HG03064 (cell line): ENCODE measurements at regions not wholly inside any gene's neighbourhood (a gene's known extent, or its start where the extent isn't known, plus 50 kb on each side); places are given as distances from the start of the nearest gene placed in this dataset.

Experiments
- ATAC-seq: cut with Tn5 transposase; IDR thresholded peaks from one replicate; pipeline ENCODE4 v1.9.1; 2021; ENCODE audit warnings: low read depth; ENCODE audit not compliant: unreplicated experiment

DNA sequence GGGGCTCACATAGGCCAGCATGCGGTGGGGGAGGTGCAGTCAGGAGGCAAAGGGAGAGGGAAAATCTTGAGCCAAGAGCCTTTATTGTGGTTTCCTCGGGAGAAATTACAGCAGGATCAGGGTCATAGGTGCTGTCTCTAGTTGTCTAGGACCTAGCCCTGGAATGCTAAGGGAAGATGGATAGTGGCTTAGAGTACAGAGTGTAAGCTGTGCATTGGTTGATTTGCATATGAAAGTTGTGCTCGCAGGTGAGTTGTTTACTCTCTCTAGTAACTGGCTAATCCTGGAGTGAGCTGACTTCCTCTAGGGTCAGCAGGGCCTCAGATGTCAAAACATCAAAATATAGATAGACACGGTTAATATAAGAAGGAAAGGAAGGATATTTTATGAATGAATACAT, 877.7 kb downstream of the TLE4 start:
- ATAC-seq, result no peak

DNA sequence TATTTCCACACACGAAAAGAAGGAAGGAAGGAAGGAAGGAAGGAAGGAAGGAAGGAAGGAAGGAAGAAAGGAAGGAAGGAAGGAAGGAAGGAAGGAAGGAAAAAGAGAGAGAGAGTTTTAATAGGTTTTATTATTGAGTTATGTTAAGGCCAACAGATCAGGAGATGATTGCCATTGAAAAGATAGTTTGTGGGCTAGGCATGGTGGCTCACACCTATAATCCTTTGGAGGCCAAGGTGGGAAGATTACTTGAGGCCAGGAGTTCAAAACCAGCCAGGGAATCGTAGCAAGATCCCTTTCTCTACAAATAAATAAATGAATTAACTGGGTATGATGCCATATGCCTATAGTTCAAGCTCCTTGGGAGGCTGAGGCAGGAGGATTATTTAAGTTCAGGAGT, 877.2 kb downstream of the TLE4 start:
- ATAC-seq, result no peak

DNA sequence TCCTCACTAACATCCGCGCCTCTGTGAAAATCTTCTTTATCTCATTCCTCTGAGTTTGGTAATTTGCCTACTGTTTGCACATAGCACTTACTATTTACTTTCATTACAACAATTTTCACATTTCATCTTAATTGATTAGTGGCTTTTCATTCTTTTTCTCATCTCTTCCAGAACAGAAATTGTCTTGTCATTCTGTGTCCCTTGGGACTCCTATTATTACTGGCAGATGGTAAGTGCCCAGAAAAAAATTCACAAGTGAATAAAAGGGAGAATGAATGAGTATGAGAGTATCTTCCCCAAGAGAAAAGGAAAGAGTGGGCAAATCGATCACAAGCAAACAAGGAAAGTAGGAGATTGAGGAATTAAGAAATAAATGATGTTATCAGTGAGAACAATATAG, 876.1 kb downstream of the TLE4 start:
- no peak for ATAC-seq

DNA sequence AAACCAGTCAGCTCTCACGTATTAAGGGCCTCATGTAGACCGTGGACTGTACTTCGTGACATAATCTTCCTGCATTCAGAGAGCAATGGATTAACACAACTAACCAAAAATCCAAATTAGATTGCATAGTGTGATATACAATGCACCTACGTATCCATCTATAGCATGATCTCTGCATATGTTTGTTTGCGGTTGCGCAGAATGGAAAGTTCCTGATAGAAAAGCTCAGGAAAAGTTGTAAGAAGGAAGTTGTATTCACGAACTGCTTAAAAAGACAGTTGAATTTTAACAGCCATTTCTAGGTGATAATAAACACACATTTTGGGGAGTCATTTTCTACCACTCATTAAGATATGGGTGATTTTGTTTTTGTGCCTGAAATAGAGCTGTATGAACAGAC, 869.0 kb downstream of the TLE4 start:
- no peak for ATAC-seq

DNA sequence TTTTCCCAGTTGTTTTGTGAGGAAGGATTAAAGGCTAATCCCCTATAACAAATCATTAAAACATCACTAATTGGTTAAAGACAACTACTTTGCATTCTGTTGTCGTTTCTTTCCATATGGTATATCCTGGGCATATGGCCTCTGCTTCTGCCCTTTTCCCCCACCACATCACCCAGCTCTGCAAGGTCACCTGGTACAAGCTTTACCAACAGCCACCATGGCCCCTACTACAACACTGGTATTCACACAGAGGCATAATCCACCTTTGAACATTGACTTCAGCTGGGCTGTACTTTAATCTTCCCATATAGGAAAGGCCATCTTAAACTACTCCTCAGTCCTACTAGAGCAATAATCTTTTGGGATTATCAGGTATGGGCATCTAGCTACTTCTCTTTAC, 866.1 kb downstream of the TLE4 start:
- ATAC-seq, result no peak

DNA sequence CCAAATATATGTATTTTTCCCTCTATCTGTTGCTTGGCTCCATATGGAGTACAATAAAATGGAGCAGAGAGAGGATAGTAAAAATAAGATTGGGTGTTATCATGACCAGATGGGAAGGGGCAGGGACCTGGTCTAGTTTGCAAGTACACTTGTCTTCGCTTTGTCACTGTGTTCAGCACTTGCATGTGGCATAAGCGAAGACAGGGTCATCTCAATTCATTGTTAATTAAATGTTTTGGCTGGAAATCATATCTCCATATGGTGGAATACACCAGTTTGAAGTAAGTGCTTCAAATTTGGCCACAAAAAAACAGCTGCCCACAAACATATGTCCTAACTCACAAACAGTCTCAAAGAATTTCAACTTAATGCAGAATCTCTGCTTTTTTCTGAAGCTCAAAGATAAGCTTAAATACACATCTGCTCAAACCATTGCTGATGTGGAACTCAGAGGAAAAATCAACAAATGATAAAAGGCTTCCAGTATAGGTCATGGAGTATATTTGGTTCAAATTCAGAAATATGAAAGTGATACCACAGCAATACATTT, 865.4 kb downstream of the TLE4 start:
- ATAC-seq, result no peak

DNA sequence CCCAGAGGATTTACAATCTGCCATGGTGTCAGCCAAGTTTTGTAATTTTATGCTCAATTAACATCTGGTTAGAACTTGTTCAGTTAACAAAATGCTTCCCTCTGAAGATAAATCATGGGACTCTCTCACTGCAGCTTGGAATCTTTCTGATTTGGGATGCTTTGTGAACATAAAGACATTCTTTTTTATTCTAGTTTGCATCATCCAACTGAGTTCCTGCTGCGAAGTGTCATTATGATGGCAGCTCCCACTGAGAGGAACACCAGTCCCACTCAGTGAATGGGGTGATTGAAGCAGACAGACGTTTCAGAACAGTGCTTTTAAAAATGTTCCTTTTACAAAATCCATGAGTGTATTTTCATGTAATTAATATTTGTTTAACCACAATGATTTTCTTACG, 863.8 kb downstream of the TLE4 start:
- no peak for ATAC-seq

DNA sequence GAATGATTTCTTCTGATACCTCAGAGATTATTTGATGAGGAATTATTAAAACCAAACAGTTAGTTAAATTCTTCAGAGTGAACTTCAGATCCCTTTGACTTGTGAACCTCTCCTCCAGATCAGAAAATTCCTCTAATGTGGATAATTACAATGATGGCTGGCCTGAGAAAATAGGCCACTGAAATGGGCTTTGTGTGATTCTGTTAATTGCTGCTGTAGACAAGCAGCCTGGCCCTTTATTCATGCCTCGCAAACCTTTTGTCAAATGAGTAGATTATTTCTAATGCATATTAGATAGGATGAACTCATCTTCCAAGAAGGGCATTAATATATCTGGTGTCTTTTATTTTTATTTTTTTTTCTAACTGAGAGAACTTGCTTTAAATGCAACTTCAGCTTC, 855.2 kb downstream of the TLE4 start:
- no peak for ATAC-seq

DNA sequence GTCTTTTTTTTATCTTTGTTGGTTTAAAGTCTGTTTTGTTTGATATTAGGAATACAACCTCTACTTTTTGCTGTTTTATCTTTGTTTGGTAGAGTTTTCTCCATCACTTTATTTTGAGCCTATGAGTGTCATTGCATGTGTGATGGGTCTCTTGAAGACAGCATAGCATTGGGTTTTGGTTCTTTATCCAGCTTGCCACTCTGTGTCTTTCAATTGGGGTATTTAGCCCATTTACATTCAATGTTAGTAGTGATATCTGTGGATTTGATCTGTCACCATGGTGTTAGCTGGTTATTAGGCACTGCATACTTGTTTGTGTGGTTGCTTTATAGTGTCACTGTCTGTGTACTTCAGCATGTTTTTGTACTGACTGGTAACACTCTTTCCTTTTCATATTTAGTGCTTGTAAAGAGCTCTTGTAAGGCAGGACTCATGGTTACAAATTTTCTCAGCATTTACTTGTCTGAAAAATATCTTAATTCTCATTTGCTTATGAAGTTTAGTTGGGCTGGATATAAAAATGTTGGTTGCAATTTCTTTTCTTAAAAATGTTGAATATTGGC, 845.5 kb downstream of the TLE4 start:
- no peak for ATAC-seq

DNA sequence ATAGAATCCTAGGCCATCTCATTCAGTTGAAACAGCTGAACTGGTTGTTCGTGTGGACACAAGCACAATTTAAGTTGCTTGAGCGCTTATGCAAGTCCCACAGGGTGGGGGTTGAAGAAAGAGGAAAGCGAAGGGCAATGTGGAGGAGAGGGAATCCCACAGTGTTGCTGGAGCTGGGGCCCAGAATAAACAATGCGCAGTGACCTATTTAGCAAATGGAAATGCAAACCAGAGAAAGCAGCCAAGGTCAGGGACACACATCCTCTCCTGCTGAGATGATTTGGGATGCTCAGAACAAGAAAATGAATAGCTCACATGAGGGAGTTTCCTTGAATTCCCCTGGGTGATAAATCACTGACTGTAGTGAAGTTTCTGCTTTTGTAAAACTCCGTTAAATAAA, 838.3 kb downstream of the TLE4 start:
- no peak for ATAC-seq

DNA sequence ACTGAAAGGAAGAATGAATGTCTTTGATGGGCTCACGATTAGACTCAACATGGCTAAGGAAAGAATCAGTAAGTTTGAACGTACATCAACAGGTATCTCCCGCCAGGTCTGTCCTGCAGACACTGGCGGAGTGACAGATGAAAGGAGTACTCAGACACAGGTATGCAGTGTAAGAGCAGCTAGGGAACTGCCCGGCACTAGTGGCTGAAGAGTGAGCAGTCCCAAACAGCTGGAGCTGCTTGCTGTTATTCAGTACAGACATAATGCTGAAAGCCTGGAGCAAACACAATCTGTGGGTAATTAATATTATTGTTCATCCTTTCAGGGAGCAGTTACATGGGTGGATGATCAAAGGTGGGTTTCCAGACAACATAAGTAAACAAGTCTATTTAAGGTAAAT, 835.5 kb downstream of the TLE4 start:
- no peak for ATAC-seq

DNA sequence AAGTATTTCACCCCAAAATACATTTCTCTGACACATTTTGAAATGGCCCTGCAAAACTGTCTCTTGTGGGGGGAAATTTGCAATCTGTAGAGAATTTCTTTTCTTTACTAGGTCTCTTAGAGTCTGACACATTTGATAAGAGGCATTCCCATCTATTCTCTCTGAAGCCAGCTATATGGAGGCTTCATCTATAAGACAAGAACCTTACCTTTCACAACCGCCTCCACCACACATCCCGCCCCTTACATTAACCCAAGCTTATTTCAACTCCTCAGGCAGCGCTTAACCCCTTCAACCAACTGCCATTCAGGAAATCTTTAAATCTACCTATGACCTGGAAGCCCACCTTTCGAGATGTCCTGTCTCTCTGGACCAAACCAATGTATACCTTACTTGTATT, 829.5 kb downstream of the TLE4 start:
- ATAC-seq, result no peak

DNA sequence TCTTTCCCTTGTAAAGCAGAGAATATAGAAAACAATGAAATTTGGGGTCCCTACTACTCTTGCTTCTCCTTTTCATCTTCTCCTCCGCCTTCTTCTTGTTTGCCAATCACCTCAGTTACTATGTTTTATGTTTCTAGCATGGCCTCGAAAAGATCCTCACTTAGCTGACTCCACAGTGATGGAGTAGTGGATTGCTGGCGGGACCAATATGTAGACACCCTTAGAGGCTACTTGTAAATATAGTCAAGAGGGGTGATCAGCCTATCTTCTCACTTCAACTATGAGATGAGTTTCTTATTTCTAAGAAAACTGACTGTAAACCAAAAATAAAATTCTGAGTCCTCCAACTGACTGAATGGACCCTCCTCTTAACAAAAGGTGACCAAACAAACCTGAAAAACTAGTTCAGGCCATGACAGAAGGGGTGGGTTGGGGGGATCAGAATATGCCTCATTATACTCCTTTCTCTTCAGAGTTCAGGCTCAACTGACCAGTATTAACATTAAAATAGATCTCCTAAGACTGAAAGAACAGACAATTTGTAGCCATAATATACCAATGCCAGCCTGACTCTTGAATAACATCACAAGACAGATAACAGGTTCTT, 829.0 kb downstream of the TLE4 start:
- ATAC-seq, result no peak

DNA sequence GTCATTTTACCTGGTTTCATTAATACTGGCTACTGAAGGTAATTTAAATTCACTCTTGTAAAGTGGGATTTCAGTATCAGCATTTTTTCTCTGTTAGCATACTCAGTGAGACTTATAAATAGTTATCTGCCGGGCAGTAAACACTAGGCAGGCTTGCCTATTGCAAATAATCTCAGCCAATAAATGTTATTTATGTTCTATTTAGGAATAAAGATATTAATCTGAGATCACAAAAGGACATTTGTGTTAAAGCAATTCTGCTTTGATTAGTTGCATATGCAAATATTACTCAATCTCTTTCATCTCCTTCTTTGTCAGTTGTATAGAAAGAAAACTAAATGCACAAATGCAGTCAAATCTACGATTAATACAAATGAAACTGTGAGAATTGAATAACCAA, 827.8 kb downstream of the TLE4 start:
- ATAC-seq, result no peak

DNA sequence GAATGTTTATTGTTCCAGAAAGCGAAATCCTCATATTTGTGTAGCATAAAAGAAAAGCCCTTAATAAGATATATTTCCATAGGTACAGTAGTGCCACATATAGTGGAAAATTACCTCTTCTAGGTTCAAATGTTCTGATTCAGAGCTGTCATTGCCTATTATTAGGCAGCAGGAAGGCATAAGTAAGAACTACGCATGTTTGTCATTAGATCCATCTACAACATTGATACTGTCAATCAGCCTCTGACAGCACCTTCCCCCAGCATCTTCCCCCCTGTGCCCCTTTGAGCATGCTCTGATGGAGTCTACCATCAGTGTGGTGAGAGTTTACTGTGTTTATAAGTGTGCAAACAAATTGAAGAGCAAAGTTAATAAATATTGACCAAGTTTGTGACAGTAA, 816.1 kb downstream of the TLE4 start:
- ATAC-seq, result no peak

DNA sequence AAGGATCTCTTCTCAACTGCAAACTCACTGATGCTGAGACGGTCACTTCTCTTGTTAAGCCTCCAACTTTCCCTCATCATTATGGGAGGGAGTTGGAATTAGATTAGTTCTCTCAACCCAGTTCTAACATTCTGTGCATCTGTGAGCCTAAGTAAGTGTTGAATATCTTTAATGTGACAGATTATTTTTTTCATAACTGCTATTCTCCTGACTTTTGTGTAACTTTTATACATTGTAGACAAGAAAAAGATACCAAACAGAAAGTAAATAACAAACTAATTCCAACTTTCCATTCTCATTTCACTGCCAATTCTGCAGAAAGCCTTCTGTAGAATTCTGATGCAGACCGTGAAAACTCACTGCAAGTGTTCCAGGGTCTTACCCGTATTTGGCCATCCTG, 813.5 kb downstream of the TLE4 start:
- ATAC-seq, result no peak

DNA sequence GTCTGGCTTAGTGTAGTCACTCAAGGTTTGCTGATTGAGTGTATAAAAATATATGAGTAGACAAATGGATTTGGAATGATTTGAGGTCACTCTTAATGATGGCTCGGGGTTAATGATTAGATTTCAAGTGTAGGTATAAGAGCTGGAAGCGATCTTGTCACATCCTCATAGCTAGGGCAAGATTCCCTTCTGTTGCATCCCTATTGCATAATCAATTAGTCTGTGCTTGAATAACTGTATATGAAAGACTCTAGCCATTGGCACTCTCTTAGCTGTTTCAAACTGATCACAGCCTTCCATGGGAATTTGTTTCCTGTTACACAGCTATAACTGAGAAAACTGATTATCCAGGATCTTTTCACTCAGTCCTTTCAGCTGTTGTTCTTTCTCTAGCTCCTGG, 811.6 kb downstream of the TLE4 start:
- no peak for ATAC-seq

DNA sequence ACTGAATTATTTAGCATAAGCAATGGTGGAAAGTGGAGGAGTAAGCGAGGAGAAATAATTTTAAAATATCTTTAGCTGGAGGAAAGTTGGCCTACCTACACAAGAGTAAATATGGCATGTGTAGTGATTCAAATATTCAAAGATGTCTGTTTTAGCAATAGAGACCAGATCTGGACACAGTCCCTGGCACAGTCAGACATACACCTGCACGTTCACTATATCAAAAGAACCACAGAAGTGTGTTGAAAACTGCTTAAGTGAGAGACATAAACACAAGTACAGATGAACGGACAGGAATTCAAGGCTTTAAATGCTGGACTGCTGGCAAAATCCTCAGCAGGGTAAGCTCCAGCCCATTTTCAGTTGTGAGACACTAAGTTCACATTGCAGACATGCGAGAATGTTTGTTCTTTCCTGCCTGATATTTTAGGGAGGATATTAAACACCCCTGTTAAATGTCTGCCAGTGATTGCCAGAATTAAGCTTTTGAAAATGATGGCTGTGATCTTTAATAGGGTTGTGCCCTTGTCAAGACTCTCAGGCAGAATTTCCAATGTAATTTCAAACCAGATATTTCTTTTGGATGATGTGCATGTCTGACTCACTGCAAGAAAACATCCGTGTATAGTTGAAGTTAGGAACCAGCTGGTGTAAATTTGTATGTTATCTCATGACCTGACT, 810.6 kb downstream of the TLE4 start:
- no peak for ATAC-seq

DNA sequence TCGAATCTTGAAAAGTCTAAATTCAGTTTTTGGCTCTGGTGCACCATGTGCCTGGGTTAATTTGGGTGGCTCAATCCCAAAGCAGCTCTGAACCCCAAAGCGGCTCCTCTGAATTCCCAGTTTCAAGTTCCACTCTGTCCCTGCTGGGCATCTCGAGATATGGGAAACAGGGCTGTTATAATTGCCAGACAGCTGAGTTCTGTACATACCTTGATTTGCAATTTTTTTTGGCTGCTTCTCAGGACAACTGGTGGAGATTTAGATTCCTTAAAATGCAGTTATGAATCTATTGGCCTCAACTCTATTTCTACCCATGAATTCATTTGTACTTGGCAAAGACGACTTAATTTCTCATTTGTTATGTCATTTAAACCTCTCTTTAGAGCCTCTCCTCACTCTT, 808.5 kb downstream of the TLE4 start:
- no peak for ATAC-seq

DNA sequence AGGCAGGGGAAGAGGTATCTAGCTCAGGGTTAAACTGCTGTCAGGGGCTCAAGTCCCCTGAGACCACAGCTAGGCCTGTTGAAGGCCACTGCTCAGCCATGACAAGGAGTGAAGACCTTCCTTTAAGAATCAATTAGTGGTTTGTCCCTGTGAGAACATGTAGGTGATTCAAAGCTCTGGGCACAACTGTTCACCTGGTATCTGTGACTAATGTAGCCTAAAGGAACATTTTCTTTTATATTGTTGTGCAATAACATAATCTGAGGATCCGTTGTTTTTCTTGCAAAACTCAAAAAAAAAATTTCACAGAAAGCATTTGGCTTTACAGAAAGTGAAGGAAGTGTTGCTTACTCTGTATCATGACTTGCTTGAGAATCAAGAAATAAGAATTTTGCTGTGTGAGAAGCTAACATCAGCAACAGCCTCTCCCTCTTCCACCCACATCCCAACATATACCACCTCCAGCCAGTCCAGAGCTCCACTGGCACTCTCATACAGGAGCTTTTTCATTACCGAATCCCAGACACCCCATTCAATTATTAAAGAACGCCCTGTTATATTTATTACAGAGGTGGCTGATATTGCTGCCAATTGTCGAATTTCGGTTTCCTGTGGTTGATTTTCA, 807.0 kb downstream of the TLE4 start:
- ATAC-seq, result no peak

DNA sequence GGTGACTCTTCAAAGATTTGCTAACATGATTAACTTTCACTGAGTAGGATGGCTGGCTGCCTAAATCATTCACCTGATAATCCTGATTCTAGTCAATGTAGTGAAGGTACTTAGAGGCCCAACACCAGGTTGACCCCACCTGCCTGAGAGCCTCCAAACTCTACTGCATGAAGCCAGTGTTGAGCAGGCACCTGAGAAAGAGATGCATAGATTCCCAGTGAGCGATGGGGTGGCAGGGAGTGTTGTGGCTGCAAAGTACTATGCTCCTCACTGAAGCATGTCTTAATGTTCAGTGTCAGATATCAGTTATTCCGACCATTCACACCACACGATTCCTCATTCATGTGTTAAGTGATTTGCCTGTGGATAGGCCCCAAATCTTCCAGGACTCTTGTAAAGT, 804.4 kb downstream of the TLE4 start:
- no peak for ATAC-seq

DNA sequence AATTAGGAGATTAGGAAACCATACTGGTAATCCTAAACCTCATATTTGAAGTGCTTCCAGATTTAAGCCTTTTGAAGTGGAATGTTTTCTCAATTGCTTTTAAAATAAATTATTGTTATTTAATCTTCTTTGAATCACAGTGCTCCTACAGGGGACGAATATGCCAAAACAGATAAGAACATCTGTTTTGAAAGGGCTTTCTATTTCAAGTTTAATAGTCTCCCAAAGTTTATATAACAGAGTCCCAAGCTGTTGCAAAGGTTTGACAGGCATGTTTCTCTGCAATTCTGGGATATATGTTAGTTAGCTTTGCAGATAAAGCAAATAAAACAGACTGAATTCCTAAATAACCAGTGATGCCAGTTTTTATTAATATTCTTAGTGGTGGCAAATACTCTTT, 803.7 kb downstream of the TLE4 start:
- ATAC-seq, result no peak
